NCI-H2196 treated with DMSO at 0.1 percent for 48 hours (cell line): ENCODE measurements at regions not wholly inside any gene's neighbourhood (a gene's known extent, or its start where the extent isn't known, plus 50 kb on each side); places are given as distances from the start of the nearest gene placed in this dataset.

Experiments used
- DNase-seq: peaks from one replicate; lab custom pipeline; 2025; ENCODE audit not compliant: unreplicated experiment; lab: John Stamatoyannopoulos, UW

DNA sequence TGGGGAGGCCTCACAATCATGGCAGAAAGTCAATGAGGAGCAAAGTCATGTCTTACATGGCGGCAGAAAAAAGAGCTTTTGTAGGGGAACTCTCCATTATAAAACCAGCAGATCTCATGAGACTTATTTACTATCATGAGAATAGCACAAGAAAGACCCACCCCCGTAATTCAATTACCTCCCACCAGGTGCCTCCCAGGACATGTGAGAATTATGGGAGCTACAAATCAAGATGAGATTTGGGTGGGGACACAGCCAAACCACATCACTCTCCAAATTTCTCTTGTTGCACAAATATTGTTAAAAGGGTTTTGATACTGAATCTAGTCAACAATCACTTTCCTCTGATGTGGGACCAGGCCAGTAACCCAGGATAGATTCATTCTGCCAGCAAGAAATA lies 1176.1 kb downstream of the CDH9 start:
- DNase-seq = no peak

DNA sequence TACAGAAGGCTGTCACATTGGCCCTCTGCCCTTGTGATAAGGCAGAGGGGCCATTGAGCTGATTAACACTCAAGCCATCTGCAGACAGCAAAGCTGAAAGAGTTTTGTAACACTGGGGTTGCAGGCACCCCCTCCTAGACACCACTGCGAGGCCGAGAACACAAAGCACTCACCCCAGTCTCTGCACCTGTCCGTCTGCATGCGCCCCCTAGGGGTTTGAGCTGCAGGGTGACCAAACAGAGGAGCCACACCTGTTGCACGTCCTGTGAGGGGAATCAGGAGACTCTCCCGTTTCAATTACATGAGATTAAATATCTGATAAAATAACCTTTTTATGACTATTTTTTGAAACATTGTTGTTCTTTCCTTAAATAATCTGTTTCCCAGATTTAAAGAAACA lies 1180.4 kb downstream of the CDH9 start:
- no peak for DNase-seq

DNA sequence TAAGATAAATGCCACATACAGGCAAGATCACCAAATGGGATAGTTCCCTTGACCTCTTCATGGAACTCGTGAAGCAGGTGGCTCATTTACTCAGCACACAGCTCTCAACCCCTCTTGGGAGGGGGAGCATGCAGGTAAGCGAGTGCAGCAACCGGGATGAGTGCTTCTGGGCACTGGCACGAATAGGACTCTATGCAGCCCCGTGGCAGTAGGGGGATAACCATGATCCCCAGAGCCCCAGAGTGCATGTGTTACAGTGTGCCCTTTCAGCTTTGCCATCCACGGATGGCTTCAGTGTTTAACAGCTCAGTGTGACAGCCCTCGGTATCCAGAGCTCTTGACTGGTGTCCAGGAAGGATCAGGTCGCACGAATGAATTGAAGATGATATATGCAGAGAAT lies 1187.1 kb downstream of the CDH9 start:
- no peak for DNase-seq

DNA sequence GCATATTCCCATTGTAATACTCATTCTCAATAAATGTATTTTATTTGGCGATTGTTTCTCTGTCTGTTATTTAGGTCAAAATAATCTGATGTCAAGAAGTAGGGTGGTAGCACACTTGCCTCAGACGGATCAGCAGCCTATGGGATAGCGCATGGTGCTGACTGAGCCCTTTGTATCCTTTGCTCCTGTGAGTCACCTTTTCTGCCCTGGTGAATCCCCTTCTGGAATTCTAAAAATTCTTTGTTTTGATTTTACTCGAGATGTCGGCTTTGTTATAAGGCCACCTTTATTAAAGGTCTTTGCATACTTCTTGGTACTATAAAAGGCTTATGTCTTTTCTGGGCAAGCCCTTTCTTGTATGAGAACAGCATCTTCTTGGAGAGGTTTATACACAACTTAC lies 1187.8 kb downstream of the CDH9 start:
- no peak for DNase-seq

DNA sequence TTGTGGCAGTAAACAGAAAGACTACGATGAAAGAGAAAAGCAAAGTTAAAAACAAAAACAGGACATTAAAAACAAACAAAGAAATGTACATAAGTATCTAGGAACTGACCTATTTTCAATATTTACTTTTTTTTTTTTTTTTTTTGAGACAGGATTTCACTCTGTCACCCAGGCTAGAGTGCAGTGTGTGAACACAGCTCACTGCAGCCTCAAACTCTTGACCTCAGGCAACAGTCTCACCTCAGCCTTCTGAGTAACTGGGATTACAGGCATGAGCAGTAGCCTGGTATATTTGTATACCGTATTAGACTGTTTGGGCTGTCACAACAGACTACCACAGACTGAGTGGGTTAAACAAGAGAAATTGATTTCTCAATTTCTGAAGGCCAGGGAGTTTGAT lies 1189.1 kb downstream of the CDH9 start:
- no peak for DNase-seq

DNA sequence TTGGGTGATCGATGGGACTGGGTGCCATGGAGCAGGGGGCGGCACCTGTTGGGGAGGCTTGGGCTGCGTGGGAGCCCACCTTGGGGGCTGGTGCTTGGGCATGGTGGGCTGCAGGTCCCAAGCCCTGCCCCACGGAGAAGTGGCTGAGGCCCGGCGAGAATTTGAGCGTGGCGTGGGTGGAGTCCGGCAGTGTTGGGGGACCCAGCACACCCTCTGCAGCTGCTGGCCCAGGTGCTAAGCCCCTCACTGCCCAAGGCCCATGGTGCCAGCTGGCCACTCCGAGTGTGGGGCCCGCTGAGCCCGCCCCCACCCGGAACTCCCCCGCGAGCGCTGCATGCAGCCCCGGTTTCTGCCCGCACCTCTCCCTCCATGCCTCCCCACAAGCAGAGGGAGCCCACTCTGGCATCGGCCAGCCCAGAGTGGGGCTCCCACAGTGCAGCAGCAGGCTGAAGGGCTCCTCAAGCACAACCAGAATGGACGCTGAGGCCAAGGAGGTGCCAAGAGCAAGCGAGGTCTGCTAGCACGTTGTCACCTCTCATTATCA lies 1178.6 kb upstream of the CDH10 start:
- DNase-seq = no peak
